ENCODE measurements at regions not wholly inside any gene's neighbourhood (a gene's known extent, or its start where the extent isn't known, plus 50 kb on each side); places are given as distances from the start of the nearest gene placed in this dataset.

DNA sequence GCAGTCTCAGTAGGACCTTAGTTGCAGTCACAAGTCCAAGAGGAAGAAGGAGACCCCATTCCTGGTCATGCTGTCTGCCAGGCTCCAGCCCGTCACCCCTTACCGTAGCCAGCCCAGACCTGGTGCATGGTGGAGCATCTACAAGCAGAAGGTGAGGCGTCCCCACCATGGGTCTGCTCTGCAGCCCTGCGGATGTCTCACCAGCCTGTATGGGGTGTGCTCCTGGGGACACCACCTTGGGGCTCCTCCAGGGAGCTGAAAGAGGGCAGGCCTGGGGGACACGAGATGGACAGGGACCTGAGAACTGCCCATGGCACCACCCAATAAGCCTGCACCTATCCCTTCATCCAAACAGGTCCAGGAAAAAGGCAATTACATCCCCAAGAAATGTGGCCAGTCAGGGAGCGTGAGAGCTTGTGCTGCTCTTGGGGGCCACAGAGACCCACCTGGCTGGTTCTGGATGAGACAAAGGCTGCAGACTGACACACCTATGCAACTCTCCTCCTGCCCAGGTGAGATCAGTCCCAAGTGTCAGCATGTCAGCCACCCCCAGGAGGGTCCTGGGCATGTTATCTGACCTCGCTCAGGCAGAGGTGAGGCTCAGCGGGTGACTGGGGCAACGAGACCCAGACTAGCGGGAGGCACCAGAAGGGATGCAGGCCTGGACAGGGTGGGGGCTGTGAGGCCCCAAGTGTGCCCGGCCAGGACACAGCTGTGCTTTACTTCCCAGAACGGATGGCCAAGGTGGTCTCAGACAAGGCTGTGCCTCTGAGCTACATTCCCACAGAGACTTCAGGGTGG, 84.5 kb upstream of the RET start:
- TF ChIP-seq BHLHE40 (IDR thresholded peaks at IDR 0.05; ENCODE audit: borderline replicate concordance) (no peak), SUZ12 (IDR thresholded peaks at IDR 0.05) (no peak), HDGF (IDR thresholded peaks at IDR 0.05; ENCODE audit: borderline replicate concordance) (no peak), FOXK2 (IDR thresholded peaks at IDR 0.05) (no peak), TARDBP (IDR thresholded peaks at IDR 0.05) (no peak), SP1 (IDR thresholded peaks at IDR 0.05) (no peak), ZNF384 (IDR thresholded peaks at IDR 0.05) (no peak), NFRKB (IDR thresholded peaks at IDR 0.05) (no peak), L3MBTL2 (conservative IDR thresholded peaks at IDR 0.05) (no peak)

Measured in HEK293T (cell line).